Lower leg skin (tissue), 4 donors: ENCODE measurements at regions not wholly inside any gene's neighbourhood (a gene's known extent, or its start where the extent isn't known, plus 50 kb on each side); places are given as distances from the start of the nearest gene placed in this dataset.

ENCODE experiments used
- DNase-seq, 2 donors: peaks; one replicate each; pipeline ENCODE4 v3.0.0-alpha.2; 2019; ENCODE audit warnings: low spot score in 2 of 2
- H3K4me3 ChIP-seq: fragments of 200-600 bp; sonication (generic); 2 replicates; pipeline ENCODE4 v1.5.1; 2017; ENCODE audit warnings: mild to moderate bottlenecking, low read depth; ENCODE audit not compliant: poor library complexity, severe bottlenecking
- CTCF ChIP-seq, 3 donors: fragments of 450-650 bp; IDR thresholded peaks; one replicate each; pipeline ENCODE4 v1.5.1; 2016; ENCODE audit warnings: antibody characterized with exemption in 3 of 3, mild to moderate bottlenecking in 3 of 3, moderate library complexity in 2 of 3
- POLR2A ChIP-seq, 2 donors: fragments of 450-650 bp; IDR thresholded peaks; one replicate each; pipeline ENCODE4 v1.6.1; 2016 to 2017; ENCODE audit warnings: antibody characterized with exemption in 2 of 2, mild to moderate bottlenecking in 1 of 2, moderate library complexity in 1 of 2
- WGBS, 2 donors: methylation state at CpG; one replicate each; pipeline ENCODE4 v1.1.5; 2018; 5-methylcytosine and 5-hydroxymethylcytosine counted together
- intact Hi-C: fragments of 100-400 bp; cut with DNase I; formaldehyde crosslinking; loops from one replicate; pipeline ENCODE4 v1.15.0; 2023; ENCODE audit warnings: low total_unique reads

GRCh38 chr5:21140987-21141386 lies 1153.0 kb upstream of the CDH18 start:
- WGBS, 2 donors: 88 to 89% methylated on average over 13 of the region's 13 CpGs

GRCh38 chr5:21126236-21126635 lies 1138.2 kb upstream of the CDH18 start:
- intact Hi-C loops: no loop called here
- no peak for DNase-seq
- no peak overlapping the region for H3K4me3 ChIP-seq
- no peak for TF ChIP-seq CTCF (IDR thresholded peaks at IDR 0.05)
- TF ChIP-seq POLR2A (IDR thresholded peaks at IDR 0.05): no peak

More at GRCh38 chr5:21140987-21141386, 1153.0 kb upstream of the CDH18 start:
- TF ChIP-seq POLR2A (IDR thresholded peaks at IDR 0.05): no peak
- TF ChIP-seq CTCF (IDR thresholded peaks at IDR 0.05): no peak
- H3K4me3 ChIP-seq: no peak overlapping the region
- intact Hi-C loops: no loop called here
- DNase-seq: no peak

- WGBS, 2 donors: 53 to 63% methylated on average over 3 of the region's 3 CpGs
- DNase-seq: no peak
- H3K4me3 ChIP-seq: no peak overlapping the region
- no peak for TF ChIP-seq CTCF (IDR thresholded peaks at IDR 0.05)
- no peak for TF ChIP-seq POLR2A (IDR thresholded peaks at IDR 0.05)
- intact Hi-C loops: no loop called here
Measured at GRCh38 chr5:21125238-21125983, 1137.4 kb upstream of the CDH18 start.

- no peak overlapping the region for H3K4me3 ChIP-seq
- no peak for DNase-seq
- TF ChIP-seq CTCF (IDR thresholded peaks at IDR 0.05) (no peak), POLR2A (IDR thresholded peaks at IDR 0.05) (no peak)
- intact Hi-C loops: no loop called here
- WGBS, 2 donors: 77 to 97% methylated on average over 1 of the region's 1 CpG
Measured at GRCh38 chr5:21121213-21121612, 1133.2 kb upstream of the CDH18 start.

- 40 to 58% methylated on average over 1 of the region's 1 CpG for WGBS, 2 donors
- intact Hi-C loops: no loop called here
- no peak overlapping the region for H3K4me3 ChIP-seq
- no peak for DNase-seq
- TF ChIP-seq POLR2A (IDR thresholded peaks at IDR 0.05) (no peak), CTCF (IDR thresholded peaks at IDR 0.05) (no peak)
Measured at GRCh38 chr5:21097661-21098060, 1109.7 kb upstream of the CDH18 start.

- TF ChIP-seq POLR2A (IDR thresholded peaks at IDR 0.05): no peak
- TF ChIP-seq CTCF (IDR thresholded peaks at IDR 0.05): no peak
- no peak for DNase-seq
- H3K4me3 ChIP-seq: no peak overlapping the region
- WGBS, 2 donors: 58 to 61% methylated on average over 2 of the region's 2 CpGs
- intact Hi-C loops: no loop called here
Measured at GRCh38 chr5:21094619-21095018, 1106.6 kb upstream of the CDH18 start.
